PC-9 (cell line): ENCODE measurements at regions not wholly inside any gene's neighbourhood (a gene's known extent, or its start where the extent isn't known, plus 50 kb on each side); places are given as distances from the start of the nearest gene placed in this dataset.

ENCODE experiments used
- BruUV-seq: library from RNA; stranded (reverse); fragments of 400-500 nt; replicated peaks from 2 replicates; lab custom pipeline; 2021; lab: Mats Ljungman, UMichigan
- CTCF ChIA-PET: fragments of 300-600 bp; sonication (Branson Sonifier 250); formaldehyde crosslinking; loops from one replicate; lab custom pipeline; 2022; ENCODE audit warnings: antibody characterized with exemption; lab: Charles Lee
- POLR2A ChIA-PET: fragments of 300-600 bp; sonication (Branson Sonifier 250); formaldehyde crosslinking; loops from one replicate; lab custom pipeline; 2022; ENCODE audit warnings: antibody characterized with exemption; ENCODE audit not compliant: unreplicated experiment; lab: Charles Lee
- DNase-seq, 2 experiments: peaks; one replicate each; pipeline versions ENCODE4 v3.0.0 to v3.0.0-alpha.2; 2015 to 2022; ENCODE audit warnings: mixed read lengths in 1 of 2
- H2AFZ ChIP-seq: fragments of 200-600 bp; sonication (generic); 2 replicates; pipeline ENCODE4 v1.8.1; 2017; ENCODE audit warnings: antibody characterized with exemption
- H3F3A ChIP-seq: fragments of 200-600 bp; sonication (generic); 2 replicates; pipeline ENCODE4 v1.8.1; 2017; ENCODE audit warnings: antibody characterized with exemption, mild to moderate bottlenecking, low read depth; ENCODE audit not compliant: insufficient read depth
- H3K27ac ChIP-seq: fragments of 200-600 bp; sonication (generic); 2 replicates; pipeline ENCODE4 v1.6.1; 2016; ENCODE audit warnings: mixed run types
- H3K27me3 ChIP-seq: fragments of 200-600 bp; sonication (generic); 2 replicates; pipeline ENCODE4 v1.6.1; 2016; ENCODE audit warnings: low read depth, mixed run types; ENCODE audit not compliant: insufficient read depth
- H3K36me3 ChIP-seq: fragments of 200-600 bp; sonication (generic); 2 replicates; pipeline ENCODE4 v1.6.1; 2016; ENCODE audit warnings: low read depth, mixed run types
- H3K4me1 ChIP-seq: fragments of 200-600 bp; sonication (generic); replicated peaks from 2 replicates; pipeline ENCODE4 v1.6.1; 2016; ENCODE audit warnings: mixed run types; ENCODE audit not compliant: insufficient read depth
- H3K4me2 ChIP-seq: fragments of 200-600 bp; sonication (generic); 2 replicates; pipeline ENCODE4 v1.6.1; 2017; ENCODE audit warnings: mixed run types
- H3K4me3 ChIP-seq: fragments of 200-600 bp; sonication (generic); 2 replicates; pipeline ENCODE4 v1.6.1; 2016; ENCODE audit warnings: mixed run types
- H3K79me2 ChIP-seq: fragments of 200-600 bp; sonication (generic); 2 replicates; pipeline ENCODE4 v1.6.1; 2017; ENCODE audit warnings: low read depth, mixed run types
- H3K9me2 ChIP-seq: fragments of 200-600 bp; sonication (generic); 2 replicates; pipeline ENCODE4 v1.8.1; 2017; ENCODE audit warnings: mild to moderate bottlenecking; ENCODE audit not compliant: insufficient read depth
- H3K9me3 ChIP-seq: fragments of 200-600 bp; sonication (generic); 2 replicates; pipeline ENCODE4 v1.8.1; 2016; ENCODE audit warnings: low read depth; ENCODE audit not compliant: insufficient read depth
- H4K20me1 ChIP-seq: fragments of 200-600 bp; sonication (generic); 2 replicates; pipeline ENCODE4 v1.8.1; 2017; ENCODE audit not compliant: insufficient read depth
- EZH2 ChIP-seq: fragments of 200-600 bp; sonication (generic); IDR thresholded peaks from 2 replicates; pipeline ENCODE4 v1.8.0; 2017; ENCODE audit warnings: antibody characterized with exemption, low read depth
- intact Hi-C: fragments of 100-400 bp; cut with micrococcal nuclease; formaldehyde crosslinking; loops from one replicate; pipeline ENCODE4 v1.10.0; 2022; ENCODE audit not compliant: unreplicated experiment
- TF ChIP-seq, protein P1 (sequence below): fragments of 200-600 bp; sonication (generic); conservative IDR thresholded peaks from 2 replicates; pipeline ENCODE4 v1.6.1; 2017; ENCODE audit warnings: mixed run types, antibody characterized with exemption, mild to moderate bottlenecking, moderate library complexity

- Histone ChIP-seq H3K79me2 (no peaks in the 10 kb centered on the region), H3K4me2 (no peak overlapping the region), H4K20me1 (no peaks in the 10 kb centered on the region), H3K36me3 (no peaks in the 10 kb centered on the region), H2AFZ (no peak overlapping the region), H3K9me3 (no peaks in the 10 kb centered on the region), H3F3A (no peaks in the 10 kb centered on the region), H3K9me2 (no peaks in the 10 kb centered on the region), H3K27me3 (no peaks in the 10 kb centered on the region), H3K27ac (no peak overlapping the region), H3K4me3 (no peak overlapping the region), H3K4me1 (peaks cover 5% of the 10 kb centered on the region)
- BruUV-seq, result no TSS peak
- intact Hi-C loops, result no loop called here
- ChIA-PET CTCF (no interaction called here), POLR2A (no interaction called here)
- no peak for DNase-seq
- TF ChIP-seq, protein P1, sequence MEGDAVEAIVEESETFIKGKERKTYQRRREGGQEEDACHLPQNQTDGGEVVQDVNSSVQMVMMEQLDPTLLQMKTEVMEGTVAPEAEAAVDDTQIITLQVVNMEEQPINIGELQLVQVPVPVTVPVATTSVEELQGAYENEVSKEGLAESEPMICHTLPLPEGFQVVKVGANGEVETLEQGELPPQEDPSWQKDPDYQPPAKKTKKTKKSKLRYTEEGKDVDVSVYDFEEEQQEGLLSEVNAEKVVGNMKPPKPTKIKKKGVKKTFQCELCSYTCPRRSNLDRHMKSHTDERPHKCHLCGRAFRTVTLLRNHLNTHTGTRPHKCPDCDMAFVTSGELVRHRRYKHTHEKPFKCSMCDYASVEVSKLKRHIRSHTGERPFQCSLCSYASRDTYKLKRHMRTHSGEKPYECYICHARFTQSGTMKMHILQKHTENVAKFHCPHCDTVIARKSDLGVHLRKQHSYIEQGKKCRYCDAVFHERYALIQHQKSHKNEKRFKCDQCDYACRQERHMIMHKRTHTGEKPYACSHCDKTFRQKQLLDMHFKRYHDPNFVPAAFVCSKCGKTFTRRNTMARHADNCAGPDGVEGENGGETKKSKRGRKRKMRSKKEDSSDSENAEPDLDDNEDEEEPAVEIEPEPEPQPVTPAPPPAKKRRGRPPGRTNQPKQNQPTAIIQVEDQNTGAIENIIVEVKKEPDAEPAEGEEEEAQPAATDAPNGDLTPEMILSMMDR, result no peak
- no peak for TF ChIP-seq EZH2
Observed at GRCh38 chr13:73623281-73623680, 510.9 kb downstream of the KLF12 start.

DNA sequence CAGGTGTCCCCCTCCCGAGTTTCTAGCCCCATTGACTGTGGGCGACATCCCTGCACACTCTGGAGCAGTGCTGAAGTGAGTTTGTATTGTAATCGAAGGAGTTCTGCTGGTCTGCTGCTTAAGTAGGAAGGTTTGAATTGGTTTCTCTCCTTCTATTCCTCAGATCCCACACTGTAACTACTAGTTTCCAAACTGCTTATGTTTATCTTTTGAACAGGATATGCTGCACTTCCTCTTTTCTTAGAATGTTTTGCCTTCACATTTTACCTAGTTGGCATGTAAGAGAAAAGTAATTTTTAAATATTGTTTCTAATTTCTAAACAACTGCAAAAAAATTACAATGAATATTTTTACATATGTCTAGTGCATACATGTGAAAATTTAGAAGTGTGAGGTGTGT is 511.8 kb downstream of the KLF12 start:
- ChIA-PET CTCF (no interaction called here), POLR2A (interaction anchor here (0.6 kb wide), 1 partner anchor 86 kb away, joined by 3 read pairs; no protein-coding TSS in a partner anchor)
- Histone ChIP-seq H3K4me3 (no peak overlapping the region), H4K20me1 (no peaks in the 10 kb centered on the region), H3K4me1 (peaks cover 7% of the 10 kb centered on the region), H3K79me2 (no peaks in the 10 kb centered on the region), H3F3A (no peaks in the 10 kb centered on the region), H3K9me2 (no peaks in the 10 kb centered on the region), H3K9me3 (no peaks in the 10 kb centered on the region), H3K4me2 (no peak overlapping the region), H3K36me3 (no peaks in the 10 kb centered on the region), H3K27me3 (no peaks in the 10 kb centered on the region), H2AFZ (no peak overlapping the region), H3K27ac (no peak overlapping the region)
- TF ChIP-seq, protein P1, result no peak
- TF ChIP-seq EZH2, result no peak
- intact Hi-C loops, result no loop called here
- DNase-seq, result no peak
- BruUV-seq, result no TSS peak

DNA sequence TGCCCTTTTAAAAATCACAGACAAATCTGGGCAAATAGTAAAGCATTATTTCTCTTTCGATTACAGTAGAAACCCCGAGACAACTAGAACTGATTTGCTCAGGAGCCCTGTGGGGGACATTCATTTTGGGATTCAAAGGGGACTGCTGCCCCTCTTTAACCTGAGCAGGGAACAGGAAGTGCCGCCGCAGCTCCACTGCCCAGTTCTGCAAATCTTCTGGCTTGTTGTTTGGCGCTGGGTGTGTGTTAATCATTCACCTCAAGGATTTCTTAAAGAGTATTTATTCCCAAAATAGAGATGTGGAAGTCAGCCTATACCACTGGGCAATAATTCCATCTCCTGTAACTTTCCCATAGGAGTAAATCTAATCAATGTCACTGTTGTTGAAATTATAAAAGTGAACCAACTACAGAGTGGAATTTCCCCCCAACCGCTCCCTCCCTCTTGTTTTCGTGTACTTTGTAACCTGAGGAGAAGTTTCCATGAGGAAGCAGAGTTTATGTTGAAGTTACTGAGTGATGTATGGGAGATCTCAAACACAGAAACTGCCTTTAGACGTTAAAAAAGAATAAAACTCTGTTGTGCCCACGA is 515.8 kb downstream of the KLF12 start:
- Histone ChIP-seq H3K36me3 (no peaks in the 10 kb centered on the region), H3K9me2 (no peaks in the 10 kb centered on the region), H3K27ac (no peak overlapping the region), H3K79me2 (no peaks in the 10 kb centered on the region), H4K20me1 (no peaks in the 10 kb centered on the region), H3K27me3 (no peaks in the 10 kb centered on the region), H3K4me3 (no peak overlapping the region), H3K4me2 (0 out of 2 replicates have a peak overlapping the region, but pooled peaks have one; percentile 2), H3K9me3 (no peaks in the 10 kb centered on the region), H3K4me1 (peaks cover 7% of the 10 kb centered on the region), H2AFZ (no peak overlapping the region), H3F3A (no peaks in the 10 kb centered on the region)
- ChIA-PET POLR2A (no interaction called here), CTCF (no interaction called here)
- no TSS peak for BruUV-seq
- no peak for TF ChIP-seq EZH2
- TF ChIP-seq, protein P1, result no peak
- no peak for DNase-seq
- intact Hi-C loops, result no loop called here
